GM20431 (cell line): ENCODE measurements at regions not wholly inside any gene's neighbourhood (a gene's known extent, or its start where the extent isn't known, plus 50 kb on each side); places are given as distances from the start of the nearest gene placed in this dataset.

Experiments used
- in situ Hi-C: fragments of 300-500 bp; cut with MseI, MboI; formaldehyde crosslinking; loops from one replicate; pipeline ENCODE4 v1.15.0; 2020; ENCODE audit warnings: low sequenced_read_pairs; ENCODE audit not compliant: unreplicated experiment

DNA sequence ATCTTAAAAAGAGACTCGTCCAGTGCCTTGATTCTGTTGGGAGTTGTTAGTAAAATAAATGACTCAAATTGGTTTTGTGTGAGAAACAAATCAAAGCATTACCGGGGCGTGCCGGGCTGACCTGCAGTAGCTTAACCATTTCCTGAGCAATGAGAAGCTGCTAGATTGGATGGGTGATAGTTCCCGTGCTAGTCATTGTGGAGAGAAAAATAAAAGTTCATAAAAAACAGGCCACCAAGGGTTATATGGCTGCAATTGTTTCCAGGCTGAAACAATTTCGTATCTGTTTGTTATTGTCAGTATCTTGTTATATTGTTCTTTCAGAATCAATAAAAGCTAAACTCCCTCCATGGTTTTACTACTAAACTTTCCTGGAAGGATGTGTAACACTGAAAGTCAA, 314.4 kb downstream of the MTX2 start:
- in situ Hi-C loops, result no loop called here

DNA sequence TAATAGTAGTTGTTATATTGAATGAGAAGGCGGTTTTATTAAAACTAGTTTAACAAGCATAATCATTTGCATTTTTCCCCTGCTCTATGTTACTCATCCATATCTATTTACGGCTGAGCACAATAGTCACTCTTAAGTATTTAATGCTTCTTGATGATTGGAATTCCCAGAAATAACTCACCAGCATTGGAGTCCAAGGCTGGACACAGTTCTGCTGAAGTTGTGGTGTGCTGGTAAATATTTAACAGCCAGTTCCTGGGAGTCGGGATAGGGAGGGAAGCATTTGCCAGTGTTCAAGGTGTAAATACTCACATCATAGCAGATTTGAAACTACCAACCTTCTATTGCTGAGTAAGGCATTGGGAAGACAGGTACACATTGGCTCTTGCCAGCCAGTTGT, 315.1 kb downstream of the MTX2 start:
- in situ Hi-C loops, result no loop called here

DNA sequence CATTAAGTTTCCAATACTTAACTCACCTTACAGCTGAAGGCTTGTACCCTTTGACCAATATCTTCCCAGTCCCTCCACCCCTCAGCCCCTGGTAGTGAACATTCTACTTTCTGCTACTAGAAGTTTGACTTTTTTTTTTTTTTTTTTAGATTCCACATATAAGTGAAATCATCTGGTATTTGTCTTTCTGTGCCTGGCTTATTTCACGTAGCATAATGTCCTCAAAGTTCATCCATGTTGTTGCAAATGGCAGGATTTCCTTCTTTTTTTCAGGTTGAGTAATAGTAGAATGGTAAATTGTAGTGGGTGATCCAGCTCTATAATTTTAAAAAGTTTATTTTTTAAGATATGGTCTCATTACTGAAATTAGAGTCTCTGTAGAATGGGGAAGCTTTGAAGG, 316.0 kb downstream of the MTX2 start:
- in situ Hi-C loops, result no loop called here

DNA sequence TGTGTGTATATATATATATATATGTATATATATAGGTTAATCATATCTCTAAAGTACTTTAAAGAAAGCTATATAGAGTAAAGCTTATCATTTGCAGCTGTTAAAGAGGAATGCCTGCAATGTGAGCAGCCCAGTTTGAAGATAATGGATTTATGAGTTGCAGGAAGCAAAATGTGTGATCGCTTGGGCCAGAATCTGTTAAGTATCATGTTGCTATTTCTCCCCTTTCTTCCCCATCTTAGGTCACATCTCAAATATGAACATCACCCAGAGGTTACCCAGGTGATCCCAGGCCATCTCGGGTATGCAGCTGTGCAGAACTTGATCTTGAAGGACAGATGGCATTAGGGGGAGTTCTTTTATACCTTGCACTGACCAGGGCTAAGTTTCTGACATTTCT, 316.5 kb downstream of the MTX2 start:
- in situ Hi-C loops, result no loop called here

DNA sequence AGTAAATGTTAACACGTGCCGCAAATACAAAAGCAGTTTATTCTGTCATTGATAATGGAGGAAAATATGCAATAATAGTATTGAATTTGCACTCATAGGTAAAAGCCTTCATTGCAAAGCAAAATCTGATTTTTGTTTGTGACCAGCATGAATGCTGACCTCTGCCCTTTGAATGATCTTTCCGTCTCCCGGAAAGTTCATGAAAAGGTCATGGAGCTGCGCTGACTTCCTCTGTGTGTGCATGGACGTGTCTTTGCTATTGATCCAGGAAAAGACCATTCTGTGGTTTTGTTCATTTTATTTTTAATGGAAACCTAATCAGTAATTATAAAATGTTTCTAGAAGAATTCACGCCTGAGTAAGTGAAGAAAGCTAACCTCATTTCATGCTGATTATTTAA, 320.0 kb downstream of the MTX2 start:
- in situ Hi-C loops, result no loop called here

DNA sequence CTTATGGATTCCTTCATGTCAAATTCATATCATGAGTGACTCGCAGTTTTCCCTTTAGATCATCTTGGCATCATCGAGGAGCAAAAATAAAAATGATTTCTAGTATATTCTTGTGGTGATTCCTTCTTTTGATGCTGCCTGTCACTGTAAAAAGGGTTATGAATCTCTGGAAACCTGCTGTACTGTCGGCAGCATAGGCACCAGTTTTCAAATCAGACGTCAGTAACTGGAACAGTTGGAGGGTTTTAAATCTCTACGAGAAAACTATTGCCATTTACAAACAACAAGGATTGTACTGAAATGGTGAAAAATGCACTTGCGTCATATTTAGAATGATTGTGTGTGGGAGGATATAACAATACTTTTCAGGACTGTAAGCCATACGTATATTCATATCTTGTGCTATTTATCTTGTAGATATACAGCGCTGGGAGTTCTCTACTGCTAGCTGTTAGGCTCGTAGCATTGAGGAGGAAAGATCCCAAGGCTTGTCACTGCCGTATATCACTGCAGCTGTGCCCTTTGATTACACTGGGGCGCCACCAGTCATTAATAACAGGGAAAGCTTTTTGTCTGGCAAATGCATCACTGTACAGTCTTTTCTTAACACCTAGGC, 320.7 kb downstream of the MTX2 start:
- in situ Hi-C loops, result no loop called here

DNA sequence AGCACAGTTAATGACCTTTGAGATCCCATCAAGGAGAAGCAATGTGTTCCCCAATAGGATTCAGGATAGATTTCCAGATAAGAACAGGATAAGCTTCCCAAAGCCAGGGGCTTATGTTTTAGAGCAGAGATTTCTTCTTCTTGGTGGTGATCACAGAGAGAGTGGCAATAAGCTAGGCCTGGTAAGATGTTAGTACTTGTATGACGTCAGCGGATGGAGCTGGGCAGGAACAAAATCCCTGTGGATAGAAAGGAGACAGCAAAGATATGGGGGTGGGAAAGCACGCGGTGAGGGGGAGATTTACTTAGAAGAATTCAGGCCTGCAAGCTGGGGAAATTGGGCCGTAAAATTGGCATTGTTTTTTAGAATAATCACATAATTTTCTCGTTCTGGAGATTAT, 323.0 kb downstream of the MTX2 start:
- in situ Hi-C loops, result no loop called here

DNA sequence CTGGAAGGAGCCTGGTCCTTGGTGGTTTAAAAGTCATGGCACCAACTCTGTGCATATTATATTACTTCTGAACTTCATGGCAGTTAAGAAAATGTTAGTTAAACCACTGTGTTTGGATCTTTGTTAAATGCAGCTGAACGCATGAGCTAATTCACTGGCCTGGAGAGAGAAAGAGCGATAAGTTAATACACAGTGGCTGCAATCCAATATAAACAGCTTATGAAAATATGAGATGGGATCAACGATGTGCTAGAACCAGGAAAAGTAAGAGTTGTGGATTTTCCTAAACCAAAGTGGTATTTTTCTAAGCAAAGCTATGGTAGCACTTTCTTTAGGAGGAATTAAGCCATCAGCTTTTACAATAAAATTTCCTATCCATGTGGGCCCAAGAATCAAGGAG, 326.7 kb downstream of the MTX2 start:
- in situ Hi-C loops, result no loop called here

DNA sequence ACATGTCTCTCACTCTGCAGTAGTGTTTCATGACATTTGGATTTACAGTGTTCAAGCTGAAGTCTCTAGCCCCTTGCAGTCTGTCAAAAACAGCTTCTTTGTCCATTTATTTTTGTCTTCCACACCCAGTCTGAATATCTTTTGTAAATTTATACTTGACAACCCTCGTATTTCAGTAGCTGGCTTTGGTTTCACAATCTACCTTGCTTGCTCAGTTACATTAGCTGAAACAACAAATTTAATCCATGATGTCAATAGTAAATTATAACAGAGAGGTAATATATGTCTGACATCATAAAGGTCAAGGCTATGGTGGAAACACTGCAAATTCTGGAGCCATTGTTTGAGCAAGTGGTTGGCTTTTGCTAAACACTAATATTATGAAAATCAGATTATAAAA, 328.7 kb downstream of the MTX2 start:
- in situ Hi-C loops, result no loop called here

DNA sequence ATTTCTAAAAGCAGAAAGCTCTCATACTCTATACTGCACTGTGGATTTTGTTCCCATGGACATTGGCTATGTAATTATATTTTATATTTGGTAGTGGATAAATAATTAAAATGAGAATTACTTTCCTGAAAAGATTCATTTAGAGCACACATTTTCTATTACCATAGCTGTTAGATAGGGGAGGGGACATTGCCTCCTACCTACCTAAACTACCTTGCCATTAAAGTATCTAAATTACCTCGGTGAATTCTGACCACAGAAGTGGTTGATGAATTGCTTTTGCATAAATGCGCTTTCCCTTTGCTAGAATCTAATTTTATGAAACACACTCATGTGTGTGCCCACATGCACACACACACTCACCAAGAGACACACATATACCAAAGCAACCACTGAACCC, 329.1 kb downstream of the MTX2 start:
- in situ Hi-C loops, result no loop called here

DNA sequence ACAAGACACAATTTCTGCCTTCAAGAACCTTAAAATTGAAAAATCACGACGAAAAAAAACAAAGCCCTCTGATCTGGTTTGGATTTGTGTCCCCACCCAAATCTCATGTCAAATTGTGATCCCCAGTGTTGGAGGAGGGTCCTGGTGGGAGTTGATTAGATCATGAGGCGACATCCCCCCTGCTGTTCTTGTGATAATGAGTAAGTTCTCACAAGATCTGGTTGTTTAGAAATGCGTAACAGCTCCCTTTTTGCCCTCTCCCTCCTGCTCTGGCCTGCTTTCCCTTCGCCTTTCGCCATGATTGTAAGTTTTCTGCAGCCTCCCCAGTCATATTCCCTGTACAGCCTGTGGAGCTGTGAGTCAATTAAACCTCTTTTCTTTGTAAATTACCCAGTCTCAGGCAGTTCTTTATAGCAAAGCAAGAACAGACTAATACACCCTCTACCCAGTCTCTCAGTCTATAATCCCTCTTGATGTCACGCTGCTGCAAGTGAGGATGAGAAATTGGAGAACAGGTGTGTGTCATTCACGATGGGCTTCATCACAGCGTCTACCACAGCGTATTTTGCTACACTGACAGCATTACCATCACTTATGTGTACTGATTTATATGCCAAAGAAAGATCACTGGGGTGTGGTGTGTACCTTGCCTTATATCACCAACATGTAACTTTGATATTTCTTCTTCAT, 330.7 kb downstream of the MTX2 start:
- in situ Hi-C loops, result no loop called here

DNA sequence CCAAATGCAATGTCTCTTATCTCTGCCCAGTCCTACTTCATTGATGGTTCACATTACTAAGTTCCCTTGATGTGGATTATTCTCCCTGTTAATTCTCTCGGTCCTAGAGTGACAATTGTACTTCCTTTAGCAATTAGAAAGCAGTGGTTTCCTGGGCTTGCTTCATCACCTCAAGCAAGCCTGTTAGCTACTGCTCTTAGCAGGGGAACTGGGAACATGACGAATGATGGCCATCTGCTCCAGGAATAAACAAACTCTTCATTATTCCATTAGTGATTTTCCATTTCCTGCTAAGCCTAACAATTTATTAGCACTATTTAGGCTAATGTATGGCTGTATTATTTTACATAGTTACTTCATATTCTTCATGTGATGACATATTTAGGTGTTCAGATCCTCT, 331.8 kb downstream of the MTX2 start:
- in situ Hi-C loops, result no loop called here

DNA sequence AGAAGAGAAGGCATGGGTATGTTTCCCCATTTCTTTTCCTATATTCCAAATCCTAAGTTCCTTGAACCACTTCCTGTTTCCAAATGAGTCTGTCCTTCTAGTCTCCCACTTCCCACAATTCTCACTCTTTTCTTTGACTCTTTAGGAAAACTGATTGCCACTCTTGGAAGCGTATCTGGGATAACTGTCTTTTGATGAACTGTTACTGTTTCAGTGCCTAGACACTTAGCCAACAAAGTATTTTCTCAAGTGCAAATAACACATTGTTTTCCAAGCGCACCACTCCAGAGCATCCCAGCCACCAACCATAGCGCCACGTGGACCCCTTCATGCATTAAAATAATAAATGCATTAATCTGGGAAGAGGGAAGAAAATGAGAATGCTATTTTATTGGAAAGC, 342.8 kb downstream of the MTX2 start:
- in situ Hi-C loops, result no loop called here

DNA sequence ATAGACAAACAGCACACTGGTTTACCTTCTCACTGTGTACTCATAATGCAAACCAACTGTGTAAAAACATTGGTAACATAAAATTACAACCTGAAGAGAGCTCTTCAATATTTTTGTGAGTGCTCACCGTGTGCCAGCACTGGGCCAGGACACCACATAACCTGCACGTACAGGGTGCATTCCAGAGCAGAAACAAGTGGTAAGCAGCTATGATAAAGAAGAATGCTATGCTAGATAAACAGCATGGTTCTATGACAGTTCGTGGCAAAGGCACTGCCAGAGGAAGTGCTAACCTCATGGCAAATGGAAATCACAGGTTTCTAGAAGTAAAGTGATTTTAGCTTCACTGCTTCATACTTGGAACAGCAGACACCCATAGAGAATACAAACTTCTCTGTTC, 343.5 kb downstream of the MTX2 start:
- in situ Hi-C loops, result no loop called here

DNA sequence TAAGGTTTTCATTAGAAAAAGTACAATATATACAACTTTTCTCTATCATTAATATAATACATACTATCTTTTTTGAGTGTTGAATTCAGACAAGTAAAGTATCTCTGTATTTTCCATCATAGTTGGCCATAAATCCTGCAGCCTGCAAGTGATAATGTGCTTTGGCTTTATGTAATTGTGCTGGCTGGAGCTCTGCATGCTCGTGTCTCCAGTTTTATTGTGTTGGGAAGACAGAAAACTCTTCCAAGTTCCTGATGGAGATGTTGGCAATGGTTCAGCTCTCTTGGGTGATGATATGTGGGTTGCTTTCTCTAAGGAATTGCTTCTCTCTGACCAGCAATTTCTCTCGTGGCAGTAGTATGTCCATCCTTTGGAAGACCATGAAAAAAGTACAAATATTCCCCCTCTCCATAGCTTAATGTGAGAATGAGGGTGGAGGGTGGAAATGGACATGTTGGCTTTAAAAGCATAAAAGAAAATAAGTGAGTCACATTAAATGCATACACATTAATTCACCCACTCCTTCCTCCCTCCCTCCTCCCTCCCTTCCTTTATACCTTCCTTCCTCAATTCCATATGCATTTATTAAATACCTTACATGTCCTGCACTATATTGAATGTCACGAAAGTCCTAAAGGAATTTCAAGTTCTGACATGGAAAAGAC, 344.2 kb downstream of the MTX2 start:
- in situ Hi-C loops, result no loop called here

DNA sequence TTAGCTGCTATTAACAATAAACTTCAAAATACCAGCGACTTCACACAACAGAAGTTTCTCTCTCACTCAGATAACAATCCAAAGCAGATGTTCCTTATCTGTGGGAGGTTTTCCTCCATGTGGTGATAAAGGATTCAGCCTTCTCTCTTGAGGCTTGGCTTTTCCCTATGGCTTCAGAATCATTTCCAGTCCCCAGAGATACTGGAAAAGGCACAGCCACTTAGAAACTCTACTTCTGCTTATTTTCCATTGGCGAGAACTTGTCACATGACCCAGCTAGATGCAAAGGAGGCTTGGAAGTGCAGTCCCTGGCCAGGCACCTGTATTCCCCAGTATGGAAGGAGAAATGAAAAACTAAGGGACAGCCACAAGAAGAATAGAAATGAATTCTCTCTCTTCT, 344.8 kb downstream of the MTX2 start:
- in situ Hi-C loops, result no loop called here

DNA sequence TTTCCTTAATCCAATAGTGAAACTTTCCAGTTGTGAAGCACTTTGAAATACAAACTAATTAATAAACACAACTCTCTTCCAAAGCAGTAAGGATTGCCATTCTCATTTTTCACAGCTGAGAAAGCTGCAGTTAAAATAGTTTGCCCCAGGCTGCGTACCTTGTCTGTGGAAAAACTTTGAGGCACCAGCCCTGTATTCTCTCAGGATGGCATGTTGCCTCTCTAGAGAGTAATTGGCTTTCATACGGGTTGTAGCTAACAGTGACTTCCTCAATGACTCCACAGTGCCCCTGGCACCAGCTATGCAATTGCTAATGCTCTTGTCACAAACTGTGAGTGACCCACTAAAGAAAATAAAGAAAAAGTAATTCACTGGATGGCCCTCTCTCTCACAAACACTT, 345.7 kb downstream of the MTX2 start:
- in situ Hi-C loops, result no loop called here

DNA sequence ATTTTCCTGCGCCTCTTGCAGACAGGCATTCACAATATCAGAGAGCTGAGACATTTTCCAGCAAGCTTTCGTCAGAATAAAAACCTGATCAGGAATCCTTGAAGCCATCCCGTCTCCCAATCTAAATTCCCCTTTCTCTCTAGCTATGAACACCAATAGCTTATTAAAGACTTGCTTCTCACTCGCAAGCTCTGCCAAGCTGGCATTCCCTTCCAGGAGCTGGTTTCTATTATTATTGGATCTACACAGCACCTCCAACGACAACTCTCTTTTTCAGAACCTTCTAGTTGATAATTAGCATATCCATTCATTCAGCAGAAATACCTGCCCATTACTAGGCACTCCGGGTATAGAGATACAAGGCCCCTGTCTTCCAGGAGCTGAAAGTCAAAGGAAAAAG, 350.3 kb downstream of the MTX2 start:
- in situ Hi-C loops, result no loop called here

DNA sequence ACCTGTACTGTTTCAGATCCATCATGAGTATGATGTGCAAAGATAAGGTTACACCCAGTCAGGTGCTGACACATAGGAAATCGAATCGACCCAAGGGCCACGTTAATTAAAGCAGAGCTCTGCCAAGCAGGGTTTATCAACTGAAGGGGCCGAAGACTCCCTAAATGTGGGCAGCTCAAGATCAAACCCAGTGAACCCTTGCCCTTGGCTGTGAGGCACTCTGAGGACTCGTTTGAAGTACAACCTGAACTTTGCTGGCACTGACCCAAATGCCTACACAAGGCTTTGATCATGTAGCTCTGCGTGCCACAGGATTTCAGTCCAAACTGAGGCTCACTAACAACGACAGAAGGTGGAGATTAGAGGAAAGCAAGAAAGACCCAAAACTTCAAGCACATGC, 352.1 kb downstream of the MTX2 start:
- in situ Hi-C loops, result no loop called here

DNA sequence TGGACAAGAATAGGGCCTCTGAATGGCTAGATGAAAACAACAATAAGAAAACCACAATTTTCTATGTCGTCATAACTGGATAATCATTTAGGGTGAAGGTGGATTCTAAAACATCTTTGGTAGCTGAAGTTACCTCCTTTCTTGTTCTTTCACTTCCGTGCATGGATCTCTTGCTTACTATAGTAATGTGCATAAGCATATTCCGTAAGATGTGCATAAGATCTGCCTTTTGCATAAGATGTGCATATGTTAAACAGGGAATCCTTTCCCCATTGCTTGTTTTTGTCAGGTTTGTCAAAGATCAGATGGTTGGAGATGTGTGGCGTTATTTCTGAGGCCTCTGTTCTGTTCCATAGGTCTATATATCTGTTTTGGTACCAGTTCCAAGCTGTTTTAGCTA, 353.6 kb downstream of the MTX2 start:
- in situ Hi-C loops, result no loop called here

DNA sequence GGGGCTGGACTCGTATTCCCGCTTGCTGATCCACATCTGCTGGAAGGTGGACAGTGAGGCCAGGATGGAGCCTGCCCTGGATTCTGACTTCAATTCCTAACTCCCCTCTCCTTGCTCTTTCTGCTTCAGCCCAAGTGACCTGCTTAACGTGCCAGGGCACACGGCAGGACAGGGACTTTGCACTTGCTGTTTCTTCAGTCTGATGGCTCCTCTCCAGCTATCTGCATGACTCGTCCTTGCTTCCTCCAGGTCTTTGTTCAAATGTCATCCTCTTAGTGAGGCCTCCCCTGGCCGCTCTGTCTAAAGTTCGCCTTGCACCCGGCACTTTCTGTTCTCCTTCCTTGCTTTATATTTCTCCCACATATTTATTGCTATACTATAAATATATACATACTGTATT, 357.6 kb downstream of the MTX2 start:
- in situ Hi-C loops, result no loop called here

DNA sequence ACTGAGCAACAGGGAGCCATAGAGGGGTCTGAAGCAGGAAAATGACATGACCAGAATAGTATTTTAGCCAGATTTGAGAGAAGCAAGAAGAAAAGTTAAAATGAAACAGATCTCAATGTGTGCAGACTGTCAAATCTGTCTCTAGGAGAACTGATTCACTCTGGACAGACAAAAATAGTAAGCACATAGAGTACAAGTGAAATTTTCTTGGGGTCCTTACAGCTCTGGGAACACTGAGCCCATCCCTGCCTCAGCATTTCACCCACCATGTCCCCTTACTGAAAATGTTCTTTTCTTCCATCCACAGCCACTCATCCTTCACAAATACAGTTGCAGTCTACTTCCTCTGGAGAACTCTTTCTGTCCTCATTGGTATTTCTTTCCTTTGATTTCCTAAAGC, 359.2 kb downstream of the MTX2 start:
- in situ Hi-C loops, result no loop called here
